ENCODE measurements at regions not wholly inside any gene's neighbourhood (a gene's known extent, or its start where the extent isn't known, plus 50 kb on each side); places are given as distances from the start of the nearest gene placed in this dataset.

DNA sequence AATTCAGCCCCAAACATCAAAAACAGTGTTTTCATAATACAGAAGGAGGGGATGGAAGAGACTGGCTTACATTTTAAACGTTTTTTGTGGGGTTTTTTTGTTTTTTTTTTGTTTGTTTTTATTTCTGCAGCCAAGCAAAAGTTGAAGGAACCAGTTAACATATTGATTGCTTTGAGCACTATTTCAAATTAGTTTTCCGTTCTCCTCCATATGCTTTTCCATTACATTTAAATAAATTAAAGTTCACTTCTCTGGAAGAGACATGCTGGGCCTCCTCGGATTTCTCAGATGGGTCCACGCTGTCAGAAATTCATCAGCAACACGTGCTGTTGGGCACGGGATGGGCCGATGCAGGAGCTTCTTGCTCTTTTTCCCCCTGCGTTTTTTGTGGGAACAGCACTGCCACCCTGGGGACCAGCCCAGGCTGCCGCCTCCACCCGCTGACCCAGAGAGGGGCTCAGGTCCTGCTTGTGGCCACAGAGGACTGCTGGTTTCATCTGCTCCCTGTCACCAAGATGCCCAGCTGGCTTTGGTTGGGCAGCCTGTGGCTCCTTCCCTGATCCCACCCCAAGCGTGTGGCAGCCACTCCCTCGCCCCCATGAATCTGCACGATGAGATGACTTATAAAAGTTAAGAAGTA is 67.7 kb upstream of the CHST15 start:
- no peak for TF ChIP-seq EZH2 (IDR thresholded peaks at IDR 0.05; ENCODE audit: borderline replicate concordance)
- TF ChIP-seq, protein P1, sequence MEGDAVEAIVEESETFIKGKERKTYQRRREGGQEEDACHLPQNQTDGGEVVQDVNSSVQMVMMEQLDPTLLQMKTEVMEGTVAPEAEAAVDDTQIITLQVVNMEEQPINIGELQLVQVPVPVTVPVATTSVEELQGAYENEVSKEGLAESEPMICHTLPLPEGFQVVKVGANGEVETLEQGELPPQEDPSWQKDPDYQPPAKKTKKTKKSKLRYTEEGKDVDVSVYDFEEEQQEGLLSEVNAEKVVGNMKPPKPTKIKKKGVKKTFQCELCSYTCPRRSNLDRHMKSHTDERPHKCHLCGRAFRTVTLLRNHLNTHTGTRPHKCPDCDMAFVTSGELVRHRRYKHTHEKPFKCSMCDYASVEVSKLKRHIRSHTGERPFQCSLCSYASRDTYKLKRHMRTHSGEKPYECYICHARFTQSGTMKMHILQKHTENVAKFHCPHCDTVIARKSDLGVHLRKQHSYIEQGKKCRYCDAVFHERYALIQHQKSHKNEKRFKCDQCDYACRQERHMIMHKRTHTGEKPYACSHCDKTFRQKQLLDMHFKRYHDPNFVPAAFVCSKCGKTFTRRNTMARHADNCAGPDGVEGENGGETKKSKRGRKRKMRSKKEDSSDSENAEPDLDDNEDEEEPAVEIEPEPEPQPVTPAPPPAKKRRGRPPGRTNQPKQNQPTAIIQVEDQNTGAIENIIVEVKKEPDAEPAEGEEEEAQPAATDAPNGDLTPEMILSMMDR (IDR thresholded peaks at IDR 0.05; ENCODE audit: poor library complexity), result no peak
- TF ChIP-seq EZH2phosphoT487 (IDR thresholded peaks at IDR 0.05; ENCODE audit: low read depth, severe bottlenecking, unreplicated experiment), result no peak
- Histone ChIP-seq H3K4me2 (no peak overlapping the region), H4K20me1 (ENCODE audit: insufficient read depth, poor library complexity, severe bottlenecking) (no peaks in the 10 kb centered on the region), H3K9me2 (replicated peaks; ENCODE audit: insufficient read depth) (no peaks in the 10 kb centered on the region), H2AFZ (no peak overlapping the region), H3K36me3 (replicated peaks; ENCODE audit: insufficient read depth, low read depth) (no peaks in the 10 kb centered on the region), H3K27me3 (no peaks in the 10 kb centered on the region), H3K27ac (no peak overlapping the region), H3K9me3 (ENCODE audit: low read depth) (no peaks in the 10 kb centered on the region), H3K4me1 (ENCODE audit: insufficient read depth) (no peaks in the 10 kb centered on the region), H3K4me3 (no peak overlapping the region), H3K79me2 (no peaks in the 10 kb centered on the region)
- WGBS (ENCODE audit: low lambda C conversion rate, missing lambda C conversion rate), result 86% methylated on average over 13 of the region's 13 CpGs
- DNase-seq (ENCODE audit: low spot score), result no peak

DNA sequence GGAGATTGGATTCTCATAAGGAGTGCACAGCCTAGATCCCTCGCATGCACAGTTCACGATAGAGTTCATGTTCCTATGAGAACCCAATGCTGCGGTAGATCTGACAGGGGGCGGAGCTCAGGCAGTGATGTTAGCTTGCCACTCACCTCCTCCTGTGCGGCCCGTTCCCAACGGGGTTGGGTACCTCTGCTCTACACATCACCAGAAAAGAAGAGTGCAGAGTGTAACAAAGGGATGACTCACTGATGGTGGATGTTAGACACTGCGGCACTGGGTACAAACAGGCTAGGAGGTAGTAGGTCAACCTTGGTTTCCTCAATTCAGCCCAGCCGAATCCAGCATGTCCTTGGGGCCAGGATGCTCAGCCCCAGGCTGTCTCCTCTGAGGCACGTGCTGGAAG is 66.8 kb upstream of the CHST15 start:
- TF ChIP-seq EZH2 (IDR thresholded peaks at IDR 0.05; ENCODE audit: borderline replicate concordance) (no peak), EZH2phosphoT487 (IDR thresholded peaks at IDR 0.05; ENCODE audit: low read depth, severe bottlenecking, unreplicated experiment) (no peak)
- TF ChIP-seq, protein P1 (IDR thresholded peaks at IDR 0.05; ENCODE audit: poor library complexity), result no peak
- H3K4me1 ChIP-seq (ENCODE audit: insufficient read depth), result no peaks in the 10 kb centered on the region
- H3K79me2 ChIP-seq, result no peaks in the 10 kb centered on the region
- H3K9me3 ChIP-seq (ENCODE audit: low read depth), result no peaks in the 10 kb centered on the region
- H3K4me2 ChIP-seq, result no peak overlapping the region
- no peak overlapping the region for H3K4me3 ChIP-seq
- no peak overlapping the region for H3K27ac ChIP-seq
- H3K9me2 ChIP-seq (replicated peaks; ENCODE audit: insufficient read depth), result no peaks in the 10 kb centered on the region
- 73% methylated on average over 10 of the region's 10 CpGs for WGBS (ENCODE audit: low lambda C conversion rate, missing lambda C conversion rate)
- no peak for DNase-seq (ENCODE audit: low spot score)
- no peaks in the 10 kb centered on the region for H4K20me1 ChIP-seq (ENCODE audit: insufficient read depth, poor library complexity, severe bottlenecking)
- H3K36me3 ChIP-seq (replicated peaks; ENCODE audit: insufficient read depth, low read depth), result no peaks in the 10 kb centered on the region
- H2AFZ ChIP-seq, result no peak overlapping the region
- H3K27me3 ChIP-seq, result no peaks in the 10 kb centered on the region

DNA sequence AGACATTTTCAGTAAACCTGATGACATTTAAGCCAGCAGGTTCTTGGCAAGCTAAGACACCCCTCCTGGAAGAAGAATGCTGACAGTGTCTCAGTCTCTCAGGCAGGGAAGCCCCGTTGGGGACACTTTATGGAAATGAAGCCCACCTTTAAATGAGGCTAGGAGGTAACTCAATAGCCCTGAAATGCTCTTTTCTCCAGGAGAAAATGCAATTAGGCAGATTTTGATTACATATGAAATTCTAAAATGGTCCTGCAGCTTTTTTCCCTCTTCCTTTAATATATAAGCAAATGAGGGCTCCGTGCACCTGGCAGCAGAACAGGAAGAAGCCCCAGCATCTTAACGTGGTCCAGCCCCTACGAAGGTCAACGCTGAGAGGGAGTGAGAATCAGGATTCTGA is 65.8 kb upstream of the CHST15 start:
- H3K9me2 ChIP-seq (replicated peaks; ENCODE audit: insufficient read depth), result no peaks in the 10 kb centered on the region
- H3K27me3 ChIP-seq, result no peaks in the 10 kb centered on the region
- H2AFZ ChIP-seq, result no peak overlapping the region
- WGBS (ENCODE audit: low lambda C conversion rate, missing lambda C conversion rate), result 65% methylated on average over 5 of the region's 5 CpGs
- no peak for TF ChIP-seq EZH2 (IDR thresholded peaks at IDR 0.05; ENCODE audit: borderline replicate concordance)
- TF ChIP-seq, protein P1 (IDR thresholded peaks at IDR 0.05; ENCODE audit: poor library complexity), result no peak
- no peak for TF ChIP-seq EZH2phosphoT487 (IDR thresholded peaks at IDR 0.05; ENCODE audit: low read depth, severe bottlenecking, unreplicated experiment)
- H3K4me3 ChIP-seq, result no peak overlapping the region
- no peaks in the 10 kb centered on the region for H4K20me1 ChIP-seq (ENCODE audit: insufficient read depth, poor library complexity, severe bottlenecking)
- H3K4me1 ChIP-seq (ENCODE audit: insufficient read depth), result no peaks in the 10 kb centered on the region
- H3K27ac ChIP-seq, result no peak overlapping the region
- H3K4me2 ChIP-seq, result no peak overlapping the region
- no peak for DNase-seq (ENCODE audit: low spot score)
- H3K9me3 ChIP-seq (ENCODE audit: low read depth), result no peaks in the 10 kb centered on the region
- no peaks in the 10 kb centered on the region for H3K79me2 ChIP-seq
- no peaks in the 10 kb centered on the region for H3K36me3 ChIP-seq (replicated peaks; ENCODE audit: insufficient read depth, low read depth)
